T-cell (primary cell): ENCODE measurements at regions not wholly inside any gene's neighbourhood (a gene's known extent, or its start where the extent isn't known, plus 50 kb on each side); places are given as distances from the start of the nearest gene placed in this dataset.

ENCODE experiments used
- ATAC-seq, 4 experiments: fragments of 200-7000 bp in 3 of 4; fragments of 150-1000 bp in 1 of 4; cut with Tn5 transposase; replicated peaks in 1 of 4; 1 replicate in 3 of 4; 2 replicates in 1 of 4; pipeline ENCODE4 v1.10.0; 2021; ENCODE audit warnings: moderate library complexity in 3 of 4, mild to moderate bottlenecking in 2 of 4, moderate number of reproducible peaks in 1 of 4
- CTCF ChIA-PET, 2 donors: fragments of 300-600 bp; sonication (Branson Sonifier 250); formaldehyde crosslinking; loops; one replicate each; lab custom pipeline; 2022; ENCODE audit warnings: antibody characterized with exemption in 2 of 2; lab: Charles Lee
- POLR2A ChIA-PET, 2 donors: fragments of 300-600 bp; sonication (Branson Sonifier 250); formaldehyde crosslinking; loops; one replicate each; lab custom pipeline; 2022; ENCODE audit warnings: antibody characterized with exemption in 2 of 2; lab: Charles Lee
- DNase-seq, 35 experiments: peaks; one replicate each; pipeline versions ENCODE4 v3.0.0 to v3.0.0-alpha.2; 2013 to 2023
- H3K27ac ChIP-seq: one replicate; pipeline ENCODE4 v1.5.1; 2013; ENCODE audit warnings: low read length
- H3K27me3 ChIP-seq, 2 experiments: replicated peaks in 1 of 2; 1 replicate in 1 of 2; 2 replicates in 1 of 2; pipeline versions ENCODE4 v1.6.1 to v1.7.0; 2013; ENCODE audit warnings: low read length in 1 of 2, mixed read lengths in 1 of 2; ENCODE audit not compliant: control insufficient read depth in 2 of 2, insufficient read depth in 2 of 2; ENCODE audit errors: extremely low read depth in 1 of 2
- H3K36me3 ChIP-seq, 2 donors: 1 replicate in 1 of 2; 2 replicates in 1 of 2; pipeline versions ENCODE4 v1.6.1 to v1.7.0; 2013; ENCODE audit warnings: low read length in 1 of 2; ENCODE audit not compliant: control insufficient read depth in 2 of 2, insufficient read depth in 1 of 2; ENCODE audit errors: extremely low read depth in 1 of 2
- H3K4me1 ChIP-seq, 2 experiments: 1 replicate in 1 of 2; 2 replicates in 1 of 2; pipeline versions ENCODE4 v1.6.1 to v1.7.0; 2013; ENCODE audit warnings: low read length in 2 of 2, mixed read lengths in 1 of 2; ENCODE audit not compliant: insufficient read depth in 2 of 2, control insufficient read depth in 1 of 2; ENCODE audit errors: extremely low read depth in 1 of 2
- H3K4me3 ChIP-seq, 2 donors: 1 replicate in 1 of 2; 2 replicates in 1 of 2; pipeline versions ENCODE4 v1.5.1 to v1.7.0; 2013; ENCODE audit warnings: mild to moderate bottlenecking in 2 of 2, low read length in 1 of 2, moderate library complexity in 1 of 2; ENCODE audit not compliant: control insufficient read depth in 1 of 2; ENCODE audit errors: extremely low read depth in 1 of 2
- H3K9me3 ChIP-seq: 2 replicates; pipeline ENCODE4 v1.7.0; 2013
- H3K27ac Mint-ChIP-seq, 2 donors: one replicate each; pipeline ENCODE4 v1.8.0; 2020 to 2021; ENCODE audit warnings: mild to moderate bottlenecking in 2 of 2, mixed read lengths in 2 of 2
- H3K27me3 Mint-ChIP-seq, 2 donors: one replicate each; pipeline ENCODE4 v1.8.0; 2021 to 2022; ENCODE audit warnings: mixed read lengths in 2 of 2
- H3K36me3 Mint-ChIP-seq: one replicate; pipeline ENCODE4 v1.8.0; 2021; ENCODE audit warnings: mixed read lengths
- H3K4me1 Mint-ChIP-seq, 3 donors: one replicate each; pipeline ENCODE4 v1.8.0; 2020 to 2022; ENCODE audit warnings: mixed read lengths in 3 of 3, mild to moderate bottlenecking in 1 of 3
- H3K4me3 Mint-ChIP-seq, 3 donors: one replicate each; pipeline ENCODE4 v1.8.0; 2020 to 2022; ENCODE audit warnings: mild to moderate bottlenecking in 3 of 3, mixed read lengths in 3 of 3, moderate library complexity in 3 of 3
- H3K9me3 Mint-ChIP-seq, 3 donors: one replicate each; pipeline ENCODE4 v1.8.0; 2020 to 2022; ENCODE audit warnings: mixed read lengths in 3 of 3
- whole genome bisulfite sequencing: methylation state at CpG from one replicate; pipeline ENCODE4 v1.1.5; 2013; ENCODE audit warnings: missing lambda C conversion rate; ENCODE audit not compliant: insufficient coverage; 5-methylcytosine and 5-hydroxymethylcytosine counted together

DNA sequence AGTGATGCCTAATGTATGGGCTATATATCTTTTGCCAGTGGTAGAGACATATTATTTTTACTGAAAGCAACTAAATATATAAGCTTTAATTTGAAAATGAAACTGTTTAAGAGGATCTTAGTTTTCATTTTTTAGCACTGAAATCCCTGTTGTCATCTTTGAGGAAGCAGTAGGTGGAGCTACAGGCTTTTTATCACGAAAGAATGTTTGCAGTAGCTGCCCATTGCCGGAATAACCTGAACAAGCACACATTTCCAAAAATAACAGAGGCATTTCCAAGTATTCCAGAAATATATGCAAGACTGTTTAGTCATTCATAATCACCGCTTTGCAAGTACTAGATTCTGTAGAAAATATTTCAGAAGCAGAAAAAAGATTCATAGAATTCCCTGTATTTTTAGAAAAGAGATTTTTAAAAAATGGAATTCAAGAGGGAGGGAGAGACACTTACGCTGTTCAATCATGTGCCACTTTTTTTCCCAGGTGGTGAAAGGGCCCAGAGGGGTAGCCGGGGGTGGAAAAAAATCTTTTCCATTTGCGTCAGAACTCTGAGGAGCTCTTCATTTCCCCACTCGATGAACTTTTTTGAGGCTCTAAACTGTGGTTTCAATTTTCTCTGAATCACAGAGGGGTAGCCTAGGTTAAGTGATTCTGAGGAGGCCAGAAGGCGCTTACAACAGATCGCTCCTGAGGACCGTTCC, 142.5 kb upstream of the FERMT1 start:
- H3K36me3 Mint-ChIP-seq, result no peaks in the 10 kb centered on the region
- H3K4me3 Mint-ChIP-seq, result no peak overlapping the region
- no peaks in the 10 kb centered on the region for H3K4me1 ChIP-seq
- peaks cover 0 to 4% (median 2%) of the 10 kb centered on the region in 3 donors for H3K9me3 Mint-ChIP-seq
- CTCF ChIA-PET, result no interaction called here
- POLR2A ChIA-PET, result no interaction called here
- H3K27me3 ChIP-seq, result no peaks in the 10 kb centered on the region
- no peaks in the 10 kb centered on the region for H3K4me1 Mint-ChIP-seq
- no peak for ATAC-seq
- no peak for DNase-seq
- WGBS, result 70% methylated on average over 2 of the region's 10 CpGs
- H3K27me3 Mint-ChIP-seq, result peaks cover 0 to 2% of the 10 kb centered on the region in 2 donors
- no peak overlapping the region for H3K27ac Mint-ChIP-seq
- H3K36me3 ChIP-seq, result no peaks in the 10 kb centered on the region
- H3K27ac ChIP-seq, result no peak overlapping the region
- no peaks in the 10 kb centered on the region for H3K9me3 ChIP-seq
- no peak overlapping the region for H3K4me3 ChIP-seq

DNA sequence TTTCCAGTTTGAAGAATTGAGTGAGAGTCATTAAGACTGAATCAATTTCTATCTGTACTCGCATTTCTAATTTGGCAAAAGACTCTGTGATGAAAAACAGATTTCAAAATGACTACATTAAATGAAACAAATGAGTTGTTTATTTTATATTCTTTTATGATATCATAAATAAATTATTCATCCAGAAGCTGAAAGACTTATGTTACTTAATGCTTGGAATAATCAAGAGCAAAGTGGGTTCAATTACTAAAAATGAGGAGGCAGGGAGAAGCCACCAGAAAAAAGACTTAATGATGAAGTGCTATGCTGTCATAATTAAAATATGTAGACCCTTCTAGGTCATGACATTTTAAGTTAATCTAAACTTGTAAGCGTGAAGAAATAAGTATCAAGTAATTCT, 130.6 kb upstream of the FERMT1 start:
- DNase-seq (no peak), ATAC-seq (no peak)
- H3K9me3 Mint-ChIP-seq, result peaks cover 0 to 9% (median 8%) of the 10 kb centered on the region in 3 donors
- H3K27me3 ChIP-seq, result no peaks in the 10 kb centered on the region
- H3K4me3 Mint-ChIP-seq, result no peak overlapping the region
- no peaks in the 10 kb centered on the region for H3K9me3 ChIP-seq
- H3K27ac Mint-ChIP-seq, result no peak overlapping the region
- H3K36me3 ChIP-seq, result no peaks in the 10 kb centered on the region
- ChIA-PET POLR2A (no interaction called here), CTCF (no interaction called here)
- no peaks in the 10 kb centered on the region for H3K4me1 ChIP-seq
- no peaks in the 10 kb centered on the region for H3K36me3 Mint-ChIP-seq
- H3K4me1 Mint-ChIP-seq, result no peaks in the 10 kb centered on the region
- peaks cover 4 to 11% of the 10 kb centered on the region in 2 donors for H3K27me3 Mint-ChIP-seq
- no peak overlapping the region for H3K27ac ChIP-seq
- no CpG with 5 or more reads among the region's 2 CpGs for WGBS
- no peak overlapping the region for H3K4me3 ChIP-seq

GRCh38 chr20:6245436-6245835, 122.6 kb upstream of the FERMT1 start:
- peaks cover 6 to 13% (median 9%) of the 10 kb centered on the region in 3 donors for H3K9me3 Mint-ChIP-seq
- H3K4me3 Mint-ChIP-seq, result no peak overlapping the region
- DNase-seq (no peak), ATAC-seq (no peak)
- no peak overlapping the region for H3K27ac Mint-ChIP-seq
- no peaks in the 10 kb centered on the region for H3K36me3 Mint-ChIP-seq
- H3K4me1 Mint-ChIP-seq, result no peaks in the 10 kb centered on the region
- Histone ChIP-seq H3K27ac (no peak overlapping the region), H3K36me3 (no peaks in the 10 kb centered on the region), H3K4me3 (no peak overlapping the region), H3K27me3 (peaks cover 0 to 3% of the 10 kb centered on the region in 2 experiments), H3K9me3 (no peaks in the 10 kb centered on the region), H3K4me1 (no peaks in the 10 kb centered on the region)
- H3K27me3 Mint-ChIP-seq, result peaks cover 1 to 9% of the 10 kb centered on the region in 2 donors
- CTCF ChIA-PET, result no interaction called here
- POLR2A ChIA-PET, result no interaction called here
- 65% methylated on average over 3 of the region's 4 CpGs for WGBS

DNA sequence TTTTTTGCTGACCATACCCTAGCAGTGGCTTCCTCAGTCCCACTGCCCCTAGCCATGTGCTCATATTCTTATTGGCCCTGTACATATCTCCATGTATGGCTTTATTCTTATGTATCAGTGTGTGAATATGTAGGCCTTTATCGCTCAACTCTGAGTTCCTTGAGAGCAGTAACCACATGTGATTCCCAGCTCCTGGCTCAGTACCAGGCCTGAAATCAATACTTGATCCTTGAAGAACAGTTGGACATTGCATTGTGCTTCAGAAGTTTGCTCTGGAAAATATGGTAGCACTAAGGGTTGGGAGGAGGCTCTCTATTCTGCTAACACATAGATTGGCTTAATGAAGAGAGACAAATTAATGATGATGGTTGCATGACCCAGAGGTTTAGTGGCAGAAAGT, 118.8 kb upstream of the FERMT1 start:
- Mint-ChIP-seq H3K27me3 (peaks cover 1 to 14% of the 10 kb centered on the region in 2 donors), H3K36me3 (no peaks in the 10 kb centered on the region), H3K4me3 (no peak overlapping the region), H3K27ac (no peak overlapping the region), H3K4me1 (no peaks in the 10 kb centered on the region), H3K9me3 (peaks cover 0 to 12% (median 4%) of the 10 kb centered on the region in 3 donors)
- Histone ChIP-seq H3K9me3 (no peaks in the 10 kb centered on the region), H3K27me3 (peaks cover 0 to 3% of the 10 kb centered on the region in 2 experiments), H3K27ac (no peak overlapping the region), H3K4me1 (no peaks in the 10 kb centered on the region), H3K36me3 (no peaks in the 10 kb centered on the region), H3K4me3 (no peak overlapping the region)
- POLR2A ChIA-PET, result no interaction called here
- ATAC-seq, result no peak
- no peak for DNase-seq
- no CpG with 5 or more reads among the region's 1 CpG for WGBS
- CTCF ChIA-PET, result no interaction called here

DNA sequence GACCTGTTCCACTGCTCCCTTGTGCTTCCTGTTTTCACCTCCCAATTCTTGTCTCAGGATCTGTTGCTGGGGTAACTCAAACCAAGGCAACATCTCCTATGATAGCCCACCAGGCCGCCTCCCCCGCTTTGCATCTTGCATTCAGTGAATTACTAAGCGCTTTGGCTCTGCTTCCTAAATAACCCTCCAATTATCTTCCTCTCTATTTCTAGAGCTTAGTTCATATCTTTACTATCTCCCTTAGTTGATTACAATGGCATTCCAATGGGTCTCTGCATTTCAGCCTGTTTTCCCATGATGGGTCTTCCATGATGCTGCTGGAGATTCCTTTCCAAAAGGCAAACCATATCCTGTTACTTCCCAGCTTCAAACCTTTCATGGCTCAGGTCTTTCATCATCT, 117.2 kb upstream of the FERMT1 start:
- POLR2A ChIA-PET, result no interaction called here
- Mint-ChIP-seq H3K4me1 (no peaks in the 10 kb centered on the region), H3K27ac (no peak overlapping the region), H3K27me3 (peaks cover 0 to 17% of the 10 kb centered on the region in 2 donors), H3K9me3 (peaks cover 0 to 12% (median 4%) of the 10 kb centered on the region in 3 donors), H3K36me3 (no peaks in the 10 kb centered on the region), H3K4me3 (no peak overlapping the region)
- 93% methylated on average over 3 of the region's 3 CpGs for WGBS
- H3K9me3 ChIP-seq, result no peaks in the 10 kb centered on the region
- DNase-seq (no peak), ATAC-seq (no peak)
- H3K4me1 ChIP-seq, result no peaks in the 10 kb centered on the region
- H3K4me3 ChIP-seq, result no peak overlapping the region
- no peaks in the 10 kb centered on the region for H3K27me3 ChIP-seq
- no peak overlapping the region for H3K27ac ChIP-seq
- no peaks in the 10 kb centered on the region for H3K36me3 ChIP-seq
- CTCF ChIA-PET, result no interaction called here

GRCh38 chr20:6238421-6238820, 115.6 kb upstream of the FERMT1 start:
- WGBS, result 33% methylated on average over 1 of the region's 6 CpGs
- Histone ChIP-seq H3K27ac (no peak overlapping the region), H3K36me3 (no peaks in the 10 kb centered on the region), H3K4me1 (no peaks in the 10 kb centered on the region), H3K4me3 (no peak overlapping the region), H3K27me3 (no peaks in the 10 kb centered on the region), H3K9me3 (no peaks in the 10 kb centered on the region)
- H3K4me3 Mint-ChIP-seq, result no peak overlapping the region
- H3K36me3 Mint-ChIP-seq, result no peaks in the 10 kb centered on the region
- no peak overlapping the region for H3K27ac Mint-ChIP-seq
- DNase-seq (no peak), ATAC-seq (no peak)
- H3K9me3 Mint-ChIP-seq, result peaks cover 0 to 10% (median 1%) of the 10 kb centered on the region in 3 donors
- H3K4me1 Mint-ChIP-seq, result no peaks in the 10 kb centered on the region
- peaks cover 0 to 14% of the 10 kb centered on the region in 2 donors for H3K27me3 Mint-ChIP-seq
- CTCF ChIA-PET, result no interaction called here
- POLR2A ChIA-PET, result no interaction called here
